ENCODE measurements at regions not wholly inside any gene's neighbourhood (a gene's known extent, or its start where the extent isn't known, plus 50 kb on each side); places are given as distances from the start of the nearest gene placed in this dataset.
"Not testable (repeated sequence)": the region's sequence is repeated elsewhere in the genome, so short reads cannot be mapped to it uniquely, and the experiment has no call there.

DNA sequence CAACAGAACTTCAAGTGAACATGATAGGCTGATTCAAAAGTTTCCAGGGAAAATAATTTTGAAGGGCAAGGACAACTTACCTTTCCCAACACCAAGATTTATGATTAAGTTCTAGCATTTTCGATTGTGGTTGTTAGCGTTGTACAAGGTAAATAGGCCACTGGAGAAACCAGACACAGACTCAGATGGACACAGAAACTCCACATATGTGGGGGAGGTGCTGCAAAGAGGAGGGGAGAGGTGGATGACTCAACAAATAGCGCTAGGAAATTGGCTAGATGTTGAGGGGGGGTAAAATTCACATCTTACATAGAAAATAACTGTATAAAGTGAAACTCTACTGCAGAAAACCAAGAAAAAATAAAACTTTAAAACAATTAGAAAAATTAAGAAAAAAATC, 564.4 kb downstream of the MATN1 start:
- ChIA-PET POLR2A (no interaction called here), CTCF (no interaction called here), RAD21 (ENCODE audit: low non-redundant PET in 1 of 2, low total read pairs in 2 of 2, uncharacterized antibody in 2 of 2, unreplicated experiment in 2 of 2) (no interaction called here)
- H3K36me3 ChIP-seq (ENCODE audit: control insufficient read depth in 1 of 2, insufficient read depth in 2 of 2, low read length in 2 of 2), result no peaks in the 10 kb centered on the region
- intact Hi-C loops (cut with micrococcal nuclease), result no loop called here
- ATAC-seq (no peak), DNase-seq (ENCODE audit: low read depth, low spot score) (no peak)
- no peaks in the 10 kb centered on the region for H3K9me2 ChIP-seq (ENCODE audit: insufficient read depth)
- no peak for TF ChIP-seq EZH2 (IDR thresholded peaks at IDR 0.05)
- no peak overlapping the region for H3K27ac ChIP-seq (ENCODE audit: low read depth, low read length)
- H3K79me2 ChIP-seq (ENCODE audit: insufficient read depth, low read length), result no peaks in the 10 kb centered on the region
- peaks cover 7% of the 10 kb centered on the region; the same call in 1 of the 2 replicates for H3K27me3 ChIP-seq (ENCODE audit: insufficient read depth, low read length)
- H2AFZ ChIP-seq (ENCODE audit: low read depth, low read length, poor library complexity, severe bottlenecking), result no peak overlapping the region
- H3K9ac ChIP-seq (ENCODE audit: low read length), result no peak overlapping the region
- no peak overlapping the region for H3K4me3 ChIP-seq (replicated peaks in 1 of 2; ENCODE audit: low read depth in 1 of 2, low read length in 2 of 2)
- no TSS peak for BruUV-seq (replicated peaks)
- no peak overlapping the region for H3K4me2 ChIP-seq (ENCODE audit: low read length)
- no peaks in the 10 kb centered on the region for H3K4me1 ChIP-seq (ENCODE audit: control insufficient read depth in 1 of 2, insufficient read depth in 2 of 2, low read length in 2 of 2)
- no peaks in the 10 kb centered on the region for H3K9me3 ChIP-seq (ENCODE audit: control insufficient read depth in 1 of 2, insufficient read depth in 1 of 2, low read depth in 1 of 2, low read length in 2 of 2)
- H4K20me1 ChIP-seq (ENCODE audit: insufficient read depth), result no peaks in the 10 kb centered on the region

DNA sequence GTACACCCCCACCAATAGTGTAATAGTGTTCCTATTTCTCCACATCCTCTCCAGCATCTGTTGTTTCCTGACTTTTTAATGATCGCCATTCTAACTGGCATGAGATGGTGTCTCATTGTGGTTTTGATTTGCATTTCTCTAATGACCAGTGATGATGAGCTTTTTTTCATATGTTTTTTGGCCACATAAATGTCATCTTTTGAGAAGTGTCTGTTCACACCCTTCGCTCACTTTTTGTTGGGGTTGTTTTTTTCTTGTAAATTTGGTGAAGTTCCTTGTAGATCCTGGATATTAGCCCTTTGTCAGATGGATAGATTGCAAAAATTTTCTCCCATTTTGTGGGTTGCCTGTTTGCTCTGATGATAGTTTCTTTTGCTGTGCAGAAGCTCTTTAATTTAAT, 567.7 kb downstream of the MATN1 start:
- H3K4me2 ChIP-seq (ENCODE audit: low read length); H2AFZ ChIP-seq (ENCODE audit: low read depth, low read length, poor library complexity, severe bottlenecking); H3K9me3 ChIP-seq (ENCODE audit: control insufficient read depth in 1 of 2, insufficient read depth in 1 of 2, low read depth in 1 of 2, low read length in 2 of 2); ATAC-seq; H3K9me2 ChIP-seq (ENCODE audit: insufficient read depth); H4K20me1 ChIP-seq (ENCODE audit: insufficient read depth); intact Hi-C loops (cut with micrococcal nuclease); H3K4me1 ChIP-seq (ENCODE audit: control insufficient read depth in 1 of 2, insufficient read depth in 2 of 2, low read length in 2 of 2); BruUV-seq (replicated peaks); H3K9ac ChIP-seq (ENCODE audit: low read length); H3K36me3 ChIP-seq (ENCODE audit: control insufficient read depth in 1 of 2, insufficient read depth in 2 of 2, low read length in 2 of 2); CTCF ChIA-PET; H3K27ac ChIP-seq (ENCODE audit: low read depth, low read length); H3K27me3 ChIP-seq (ENCODE audit: insufficient read depth, low read length); RAD21 ChIA-PET (ENCODE audit: low non-redundant PET in 1 of 2, low total read pairs in 2 of 2, uncharacterized antibody in 2 of 2, unreplicated experiment in 2 of 2); H3K4me3 ChIP-seq (replicated peaks in 1 of 2; ENCODE audit: low read depth in 1 of 2, low read length in 2 of 2); POLR2A ChIA-PET; DNase-seq (ENCODE audit: low read depth, low spot score); H3K79me2 ChIP-seq (ENCODE audit: insufficient read depth, low read length): not testable (repeated sequence)

DNA sequence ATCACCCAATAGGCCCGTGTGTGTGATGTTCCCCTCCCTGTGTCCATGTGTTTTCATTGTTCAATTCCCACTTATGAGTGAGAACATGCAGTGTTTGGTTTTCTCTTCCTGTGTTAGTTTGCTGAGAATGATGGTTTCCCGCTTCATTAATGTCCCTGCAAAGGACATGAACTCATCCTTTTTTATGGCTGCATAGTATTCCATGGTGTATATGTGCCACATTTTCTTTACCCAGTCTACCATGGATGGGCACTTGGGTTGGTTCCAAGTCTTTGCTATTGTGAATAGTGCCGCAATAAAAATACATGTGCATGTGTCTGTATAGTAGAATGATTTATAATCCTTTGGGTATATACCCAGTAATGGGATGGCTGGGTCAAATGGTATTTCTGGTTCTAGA, 568.1 kb downstream of the MATN1 start:
- DNase-seq (ENCODE audit: low read depth, low spot score); POLR2A ChIA-PET; CTCF ChIA-PET; H3K27me3 ChIP-seq (ENCODE audit: insufficient read depth, low read length); intact Hi-C loops (cut with micrococcal nuclease); H2AFZ ChIP-seq (ENCODE audit: low read depth, low read length, poor library complexity, severe bottlenecking); H3K9me3 ChIP-seq (ENCODE audit: control insufficient read depth in 1 of 2, insufficient read depth in 1 of 2, low read depth in 1 of 2, low read length in 2 of 2); RAD21 ChIA-PET (ENCODE audit: low non-redundant PET in 1 of 2, low total read pairs in 2 of 2, uncharacterized antibody in 2 of 2, unreplicated experiment in 2 of 2); H3K9me2 ChIP-seq (ENCODE audit: insufficient read depth); H3K79me2 ChIP-seq (ENCODE audit: insufficient read depth, low read length); H3K36me3 ChIP-seq (ENCODE audit: control insufficient read depth in 1 of 2, insufficient read depth in 2 of 2, low read length in 2 of 2); ATAC-seq; H3K4me3 ChIP-seq (replicated peaks in 1 of 2; ENCODE audit: low read depth in 1 of 2, low read length in 2 of 2); H3K9ac ChIP-seq (ENCODE audit: low read length); H3K4me1 ChIP-seq (ENCODE audit: control insufficient read depth in 1 of 2, insufficient read depth in 2 of 2, low read length in 2 of 2); BruUV-seq (replicated peaks); H3K27ac ChIP-seq (ENCODE audit: low read depth, low read length); H4K20me1 ChIP-seq (ENCODE audit: insufficient read depth); H3K4me2 ChIP-seq (ENCODE audit: low read length): not testable (repeated sequence)

All from HCT116 (cell line).